SK-N-SH (cell line): ENCODE measurements at regions not wholly inside any gene's neighbourhood (a gene's known extent, or its start where the extent isn't known, plus 50 kb on each side); places are given as distances from the start of the nearest gene placed in this dataset.

ENCODE experiments used
- CTCF ChIP-seq: fragments of 200-600 bp; sonication (generic); IDR thresholded peaks from 2 replicates; pipeline ENCODE4 v1.6.1; 2017; ENCODE audit warnings: antibody characterized with exemption, mild to moderate bottlenecking, moderate library complexity
- ELF1 ChIP-seq: IDR thresholded peaks from 2 replicates; pipeline ENCODE4 v1.4.0; 2012
- EP300 ChIP-seq, 2 experiments: IDR thresholded peaks; 2 replicates each; pipeline versions ENCODE4 v1.4.0 to v1.6.1; 2012; ENCODE audit warnings: borderline replicate concordance in 1 of 2, low read depth in 1 of 2, low read length in 1 of 2
- EZH2phosphoT487 ChIP-seq: fragments of 200-600 bp; sonication (generic); IDR thresholded peaks from 2 replicates; pipeline ENCODE4 v1.6.1; 2017; ENCODE audit warnings: low read depth, mixed run types, mild to moderate bottlenecking, antibody characterized with exemption, moderate library complexity, borderline replicate concordance
- FOSL2 ChIP-seq: IDR thresholded peaks from 2 replicates; pipeline ENCODE4 v1.4.0; 2012; ENCODE audit warnings: low read depth, mild to moderate bottlenecking, moderate library complexity, borderline replicate concordance
- FOXM1 ChIP-seq: IDR thresholded peaks from 2 replicates; pipeline ENCODE4 v1.4.0; 2012; ENCODE audit warnings: low read depth, mild to moderate bottlenecking
- GATA2 ChIP-seq: sonication (generic); formaldehyde crosslinking; IDR thresholded peaks from 2 replicates; pipeline ENCODE4 v1.5.0; 2020; ENCODE audit warnings: mild to moderate bottlenecking, missing genetic modification reagents
- JUND ChIP-seq: IDR thresholded peaks from 2 replicates; pipeline ENCODE4 v1.4.0; 2012
- MEF2A ChIP-seq: IDR thresholded peaks from 2 replicates; pipeline ENCODE4 v1.4.0; 2012; ENCODE audit warnings: low read depth, borderline replicate concordance
- POLR2AphosphoS5 ChIP-seq: IDR thresholded peaks from 2 replicates; pipeline ENCODE4 v1.6.1; 2012; ENCODE audit warnings: low read depth, low read length
- USF2 ChIP-seq: fragments of 150-350 bp; IDR thresholded peaks from 2 replicates; pipeline ENCODE4 v1.6.1; 2017; ENCODE audit warnings: antibody characterized with exemption, low read length, low read depth, borderline replicate concordance

GRCh38 chr9:28970241-28970654 is 1397.0 kb upstream of the C9orf72 start:
- no peak for TF ChIP-seq POLR2AphosphoS5
- no peak for TF ChIP-seq ELF1
- TF ChIP-seq EZH2phosphoT487, result no peak
- TF ChIP-seq CTCF, result no peak
- no peak for TF ChIP-seq GATA2 (CRISPR knock-in tag)
- TF ChIP-seq USF2, result no peak
- no peak for TF ChIP-seq FOXM1
- no peak for TF ChIP-seq JUND
- no peak for TF ChIP-seq EP300 (IDR thresholded peaks at IDR 0.05; ENCODE audit: borderline replicate concordance in 1 of 2, low read depth in 1 of 2, low read length in 1 of 2)
- TF ChIP-seq FOSL2, result no peak
- TF ChIP-seq MEF2A, result no peak
